Tongue (tissue), 1 donor: ENCODE measurements at regions not wholly inside any gene's neighbourhood (a gene's known extent, or its start where the extent isn't known, plus 50 kb on each side); places are given as distances from the start of the nearest gene placed in this dataset.
"Not testable (repeated sequence)": the region's sequence is repeated elsewhere in the genome, so short reads cannot be mapped to it uniquely, and the experiment has no call there.

Experiments
- DNase-seq: peaks from one replicate; pipeline ENCODE4 v3.0.0-alpha.2; 2015

- DNase-seq = no peak
These were observed 1564.4 kb downstream of the EFNA5 start for GRCh38 chr5:106106384-106106783.

- DNase-seq = no peak
These were observed 1573.4 kb downstream of the EFNA5 start for GRCh38 chr5:106097340-106097739.

GRCh38 chr5:106094839-106095238 is 1575.9 kb downstream of the EFNA5 start:
- no peak for DNase-seq

- DNase-seq = peak; percentile 75
These were observed 1576.5 kb downstream of the EFNA5 start for GRCh38 chr5:106094204-106094607.

- DNase-seq = no peak
These were observed 1577.6 kb downstream of the EFNA5 start for GRCh38 chr5:106093134-106093533.

DNA sequence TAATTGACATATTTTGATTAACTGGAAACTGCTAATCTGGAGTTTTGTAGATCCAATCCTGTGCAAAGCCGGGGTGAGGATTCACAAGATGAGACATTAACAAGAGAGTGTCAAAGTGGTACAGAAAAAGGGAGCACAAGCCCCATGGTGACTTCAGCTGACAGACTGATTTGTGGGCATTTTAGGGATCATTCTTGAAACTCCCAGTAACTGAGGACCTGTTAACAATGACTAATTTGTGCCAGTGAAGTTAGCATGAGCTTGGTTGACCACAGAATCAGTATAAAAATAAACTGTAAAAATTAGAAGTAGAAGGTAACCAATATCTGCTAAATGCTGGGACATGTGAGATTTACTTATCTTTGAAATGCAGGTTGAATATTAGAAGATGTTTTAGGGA is 1578.3 kb downstream of the EFNA5 start:
- DNase-seq = no peak

DNA sequence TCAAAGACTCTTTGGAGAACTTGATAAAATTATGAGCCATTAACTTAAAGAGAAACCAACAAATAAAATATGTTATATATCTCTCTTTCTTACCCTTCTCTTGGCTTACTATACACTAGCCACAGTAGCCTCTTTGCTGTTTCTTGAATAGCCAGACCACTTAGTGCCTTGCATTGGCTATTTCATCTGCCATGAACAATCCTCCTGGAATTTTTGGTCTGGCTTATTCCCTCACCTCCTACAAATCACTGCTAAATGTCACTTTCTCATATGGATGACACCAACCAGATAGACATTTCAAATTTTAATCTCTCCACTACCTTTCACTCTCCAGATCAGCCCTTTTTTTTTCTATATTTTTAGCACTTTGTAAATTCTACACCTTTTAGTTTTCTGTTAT is 1581.7 kb downstream of the EFNA5 start:
- no peak for DNase-seq

DNA sequence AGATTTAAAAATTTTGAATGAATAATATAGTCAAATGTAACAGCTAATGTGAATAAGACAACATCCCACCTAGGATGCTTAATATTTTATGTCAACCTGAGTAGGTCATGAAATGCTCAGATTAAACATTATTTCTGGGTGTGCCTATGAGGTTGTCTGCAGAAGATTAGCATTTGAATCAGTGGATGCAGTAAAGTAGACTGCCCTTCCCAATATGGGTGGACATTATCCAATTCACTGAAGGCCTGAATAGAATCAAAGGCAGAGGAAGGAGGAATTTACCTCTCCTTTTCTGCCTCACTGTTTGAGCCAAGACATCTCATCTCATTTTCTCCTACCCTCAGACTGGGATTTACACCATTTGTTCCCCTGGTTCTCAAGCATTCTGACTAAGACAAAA is 1582.3 kb downstream of the EFNA5 start:
- DNase-seq = no peak

- no peak for DNase-seq
These were observed 1584.4 kb downstream of the EFNA5 start for GRCh38 chr5:106086352-106086751.

DNA sequence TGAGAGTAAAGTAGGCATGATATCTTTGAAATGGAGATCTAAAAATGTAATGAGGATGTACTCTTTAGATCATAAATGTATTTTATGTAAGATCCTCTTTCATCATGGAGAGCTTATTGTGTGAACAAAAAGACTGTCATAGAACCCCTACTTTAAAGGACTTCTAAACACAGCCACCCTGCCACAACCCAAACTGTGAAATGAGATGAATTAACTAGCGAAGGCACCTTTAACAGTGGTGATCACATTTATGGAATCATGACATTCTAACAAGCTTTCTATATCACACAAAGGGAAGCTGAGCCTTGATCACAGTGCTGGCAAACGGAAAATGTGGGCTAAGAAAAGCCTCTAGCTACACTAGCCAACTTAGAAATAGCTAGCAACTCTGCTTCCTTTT is 1585.2 kb downstream of the EFNA5 start:
- DNase-seq = no peak

DNA sequence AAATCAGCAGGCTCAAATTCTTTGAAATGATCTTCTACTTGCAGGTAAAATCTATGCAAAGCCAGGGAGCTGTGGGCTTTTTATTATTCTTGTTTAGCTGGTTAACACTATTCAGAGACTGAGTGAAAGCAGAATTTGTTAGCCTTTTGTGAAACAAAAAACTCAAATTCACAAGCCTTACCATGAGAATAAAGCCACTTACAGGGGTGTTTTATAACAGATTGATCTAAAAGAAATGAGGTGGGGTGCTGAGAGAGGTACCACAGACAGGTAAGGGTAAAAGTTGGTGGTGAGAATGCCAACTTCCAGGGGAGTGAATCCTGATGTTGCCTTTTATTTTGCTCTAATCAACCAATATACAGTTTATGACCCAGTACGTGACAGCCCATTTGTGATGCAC is 1585.6 kb downstream of the EFNA5 start:
- DNase-seq = no peak

GRCh38 chr5:106080535-106080934 is 1590.2 kb downstream of the EFNA5 start:
- DNase-seq = no peak

GRCh38 chr5:106076655-106077054 is 1594.1 kb downstream of the EFNA5 start:
- DNase-seq = no peak

DNA sequence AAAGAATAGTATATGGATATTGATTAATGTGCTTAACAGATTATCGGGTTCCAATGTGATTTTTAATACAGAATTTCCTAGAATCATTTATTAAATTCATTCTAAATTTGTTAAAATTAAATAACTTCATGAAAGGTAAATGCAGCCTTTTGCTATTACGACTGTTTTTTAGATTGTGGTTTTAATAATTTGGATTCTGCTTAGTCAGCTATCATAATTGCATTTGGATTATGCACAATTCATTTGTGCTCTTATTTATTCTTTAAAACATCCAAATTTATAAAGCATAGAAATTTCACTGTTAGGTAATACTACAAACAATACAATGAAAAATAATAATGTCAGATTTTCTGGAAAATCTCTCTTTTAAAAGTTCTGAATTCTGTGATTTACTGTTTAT is 1598.5 kb downstream of the EFNA5 start:
- no peak for DNase-seq

- DNase-seq = no peak
These were observed 1623.4 kb downstream of the EFNA5 start for GRCh38 chr5:106047341-106047740.

GRCh38 chr5:106032069-106032468 is 1638.7 kb downstream of the EFNA5 start:
- DNase-seq = not testable (repeated sequence)

DNA sequence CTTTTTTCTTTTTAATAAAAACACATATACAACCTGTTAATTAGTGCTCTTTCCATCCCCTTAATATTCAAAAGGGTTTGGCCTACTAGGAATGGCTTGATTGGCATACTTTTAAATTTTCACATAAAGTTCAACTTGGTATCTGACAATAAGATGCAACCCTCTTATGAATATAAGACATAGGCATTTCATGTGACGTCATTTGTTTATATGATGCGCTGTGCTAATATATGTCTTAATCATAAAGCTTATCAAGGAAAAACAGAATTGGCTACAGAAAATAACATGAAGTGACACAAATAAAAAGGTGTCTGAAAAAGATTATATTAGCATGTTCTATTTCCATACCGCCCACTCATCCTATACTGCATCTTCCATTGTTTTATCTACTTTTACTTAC is 1642.4 kb downstream of the EFNA5 start:
- DNase-seq = no peak

DNA sequence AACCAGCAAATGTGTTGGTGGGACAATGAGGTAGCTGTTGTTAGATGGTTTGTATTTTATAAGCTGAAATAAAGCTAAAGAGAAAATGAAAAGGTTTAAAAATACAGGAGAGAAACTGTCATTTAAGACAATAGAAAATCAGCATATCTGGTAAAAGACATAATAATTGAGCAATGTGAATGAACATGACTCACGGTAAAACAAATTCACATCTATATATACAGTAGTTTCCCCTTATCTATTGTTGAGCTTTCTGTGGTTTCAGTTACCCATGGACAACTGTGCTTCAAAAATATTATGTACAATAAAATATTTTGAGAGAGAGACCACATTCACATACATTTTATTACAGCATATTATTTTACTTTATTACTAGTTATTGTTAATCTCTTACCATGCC is 1649.8 kb downstream of the EFNA5 start:
- no peak for DNase-seq

- DNase-seq = peak; percentile 3
These were observed 1651.5 kb downstream of the EFNA5 start for GRCh38 chr5:106019261-106019660.

DNA sequence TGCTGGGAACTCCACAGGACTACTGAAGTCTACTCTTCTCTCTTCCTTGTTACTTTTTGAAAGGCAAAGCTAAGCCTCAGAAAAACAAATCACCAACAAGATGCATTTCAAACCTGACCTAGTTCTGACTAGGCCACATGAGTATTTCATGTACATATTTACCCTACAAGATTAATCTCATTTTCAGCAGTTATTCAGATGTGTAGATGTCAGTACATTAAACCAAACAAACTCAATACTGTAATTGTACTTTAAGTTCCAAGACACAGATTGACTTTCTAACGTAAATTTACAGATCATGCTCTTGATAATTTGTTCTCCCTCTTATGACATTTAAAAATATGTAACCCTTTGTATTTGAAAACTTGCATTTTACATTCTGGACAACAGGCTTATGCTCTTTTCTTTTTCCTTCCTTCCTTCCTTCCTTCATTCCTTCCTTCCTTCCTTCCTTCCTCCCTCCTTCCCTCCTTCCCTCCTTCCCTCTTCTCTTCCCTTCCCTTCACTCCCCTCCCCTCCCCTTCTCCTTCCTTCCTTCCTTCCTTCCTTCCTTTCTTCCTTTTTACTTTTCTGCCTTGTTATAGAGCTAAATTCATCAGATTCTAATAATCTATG is 1653.4 kb downstream of the EFNA5 start:
- DNase-seq = no peak

- DNase-seq = no peak
These were observed 1656.5 kb downstream of the EFNA5 start for GRCh38 chr5:106014262-106014661.

DNA sequence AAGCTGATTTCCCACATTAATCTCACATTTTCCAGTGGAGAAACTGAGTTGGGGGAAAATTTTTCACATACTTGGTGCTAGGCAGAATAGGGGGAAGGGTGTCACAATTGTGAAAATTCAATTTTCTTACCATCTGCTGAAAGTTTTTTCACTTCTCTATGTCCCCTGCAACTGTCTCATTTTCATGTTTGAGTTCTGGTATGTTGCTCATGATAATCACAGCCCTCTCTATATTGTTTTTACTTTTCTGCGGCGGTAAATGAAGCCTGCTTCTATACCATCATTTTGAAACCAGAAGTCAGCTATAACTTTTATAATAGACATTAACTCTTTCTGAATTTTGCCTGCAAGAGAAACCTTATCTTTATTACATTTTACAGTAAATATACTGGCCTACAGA is 1664.5 kb downstream of the EFNA5 start:
- DNase-seq = no peak

DNA sequence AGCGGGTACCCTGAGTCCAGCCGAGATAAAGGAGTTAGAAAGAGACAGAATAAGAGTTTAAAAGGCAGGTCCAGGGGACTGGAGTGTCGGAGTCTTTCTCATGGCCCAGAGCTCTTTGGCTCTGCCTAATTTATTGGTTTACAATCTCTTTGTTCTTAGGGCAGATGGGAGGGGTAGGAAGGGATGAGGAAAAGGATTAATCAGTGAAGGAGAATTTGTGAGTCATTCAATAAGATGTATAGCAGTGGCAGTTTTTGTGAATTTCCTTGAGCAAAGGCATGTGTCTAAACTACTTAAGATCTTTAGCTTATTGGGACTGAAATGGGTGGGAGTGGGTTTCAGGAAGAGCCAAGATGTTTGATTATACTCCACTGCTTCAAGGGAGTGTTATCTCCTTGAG is 1671.7 kb downstream of the EFNA5 start:
- DNase-seq = not testable (repeated sequence)

DNA sequence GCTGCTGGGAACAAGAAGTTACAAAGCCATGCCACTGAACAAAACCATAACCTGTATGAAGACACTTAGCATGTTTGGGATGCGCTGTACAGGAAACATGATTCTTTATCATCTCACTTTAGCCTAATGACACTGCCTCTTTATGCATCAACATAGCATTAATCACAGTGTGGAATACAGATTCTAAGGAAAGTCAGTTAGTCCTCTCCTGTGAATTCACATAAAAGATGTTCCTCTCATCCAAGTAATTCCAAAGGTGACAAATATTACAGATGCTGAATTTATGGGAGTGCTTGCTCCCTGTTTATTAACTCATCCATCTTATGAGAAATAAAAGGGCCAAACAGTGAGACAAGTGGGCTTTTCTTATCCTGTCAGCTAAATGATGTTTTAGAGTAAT is 1677.7 kb downstream of the EFNA5 start:
- DNase-seq = no peak

DNA sequence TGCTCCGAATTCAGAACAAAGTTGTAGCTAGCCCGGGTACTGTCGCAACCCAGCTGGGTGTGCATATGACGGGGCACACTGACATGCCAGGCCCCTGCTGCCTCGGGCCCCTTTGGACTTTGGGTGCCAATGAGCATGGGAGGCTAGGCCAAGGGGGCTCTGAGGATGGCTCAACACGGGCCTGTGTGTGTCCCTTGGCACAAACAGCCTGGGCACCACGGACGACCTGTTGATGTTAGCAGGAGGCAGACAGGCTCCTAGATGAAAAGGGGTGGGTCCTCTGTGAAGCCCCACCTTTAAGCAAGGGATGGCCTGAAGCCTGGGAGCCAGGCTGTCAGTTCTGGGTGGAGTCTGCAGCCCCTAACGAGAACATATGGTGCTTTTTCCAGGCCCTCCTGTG is 1688.2 kb downstream of the EFNA5 start:
- DNase-seq = no peak
